WTC11 (cell line): ENCODE measurements at regions not wholly inside any gene's neighbourhood (a gene's known extent, or its start where the extent isn't known, plus 50 kb on each side); places are given as distances from the start of the nearest gene placed in this dataset.
"Not testable (repeated sequence)": the region's sequence is repeated elsewhere in the genome, so short reads cannot be mapped to it uniquely, and the experiment has no call there.

ENCODE experiments used
- ATAC-seq: fragments of 200-7000 bp; cut with Tn5 transposase; 2 replicates; pipeline ENCODE4 v1.10.0; 2021; ENCODE audit warnings: mild to moderate bottlenecking, moderate library complexity
- CTCF ChIA-PET: fragments of 300-600 bp; sonication (Branson Sonifier 250); formaldehyde crosslinking; loops from one replicate; lab custom pipeline; 2021; ENCODE audit warnings: antibody characterized with exemption; lab: Charles Lee
- POLR2A ChIA-PET: fragments of 350-600 bp; sonication (Branson Sonifier 250); formaldehyde crosslinking; loops from one replicate; lab custom pipeline; 2021; ENCODE audit warnings: antibody characterized with exemption; lab: Charles Lee
- DNase-seq: peaks from one replicate; pipeline ENCODE4 v3.0.0; 2021; ENCODE audit warnings: low spot score
- H3K27ac Mint-ChIP-seq: 2 replicates; pipeline ENCODE4 v1.8.0; 2021; ENCODE audit warnings: mixed read lengths
- H3K27me3 Mint-ChIP-seq: 2 replicates; pipeline ENCODE4 v1.8.0; 2021; ENCODE audit warnings: low read depth, mild to moderate bottlenecking, moderate library complexity, mixed read lengths
- H3K36me3 Mint-ChIP-seq: 2 replicates; pipeline ENCODE4 v1.8.0; 2021; ENCODE audit warnings: mixed read lengths
- H3K4me1 Mint-ChIP-seq: 2 replicates; pipeline ENCODE4 v1.8.0; 2022; ENCODE audit warnings: mixed read lengths
- H3K4me3 Mint-ChIP-seq: 2 replicates; pipeline ENCODE4 v1.8.0; 2021; ENCODE audit warnings: mild to moderate bottlenecking, moderate library complexity, mixed read lengths
- H3K9me3 Mint-ChIP-seq: 2 replicates; pipeline ENCODE4 v1.8.0; 2021; ENCODE audit warnings: mixed read lengths
- ATF3 ChIP-seq: sonication (generic); formaldehyde crosslinking; conservative IDR thresholded peaks from 2 replicates; pipeline ENCODE4 v1.8.1; 2022; ENCODE audit warnings: mild to moderate bottlenecking, missing genetic modification reagents
- CREM ChIP-seq: sonication (generic); formaldehyde crosslinking; IDR thresholded peaks from 2 replicates; pipeline ENCODE4 v1.8.1; 2022; ENCODE audit warnings: mild to moderate bottlenecking, missing genetic modification reagents, moderate library complexity
- CTCF ChIP-seq: fragments of 200-600 bp; IDR thresholded peaks from 2 replicates; pipeline ENCODE4 v1.8.0; 2022; ENCODE audit warnings: antibody characterized with exemption
- ETV6 ChIP-seq: sonication (generic); formaldehyde crosslinking; IDR thresholded peaks from 2 replicates; pipeline ENCODE4 v1.8.1; 2022; ENCODE audit warnings: mild to moderate bottlenecking, missing genetic modification reagents
- JUN ChIP-seq: sonication (generic); formaldehyde crosslinking; IDR thresholded peaks from 2 replicates; pipeline ENCODE4 v1.8.0; 2023; ENCODE audit warnings: mild to moderate bottlenecking, missing genetic modification reagents
- MLX ChIP-seq: sonication (generic); formaldehyde crosslinking; IDR thresholded peaks from 2 replicates; pipeline ENCODE4 v1.8.1; 2023; ENCODE audit warnings: mild to moderate bottlenecking, missing genetic modification reagents, moderate library complexity
- NFATC4 ChIP-seq: fragments of 250-450 bp; sonication (Bioruptor Pico); IDR thresholded peaks from 2 replicates; pipeline ENCODE4 v1.9.0; 2021; ENCODE audit warnings: mild to moderate bottlenecking
- NFYB ChIP-seq: sonication (generic); formaldehyde crosslinking; conservative IDR thresholded peaks from 2 replicates; pipeline ENCODE4 v1.8.0; 2022; ENCODE audit warnings: low read depth, missing genetic modification reagents
- NR3C1 ChIP-seq: sonication (generic); formaldehyde crosslinking; conservative IDR thresholded peaks from 2 replicates; pipeline ENCODE4 v1.8.1; 2023; ENCODE audit warnings: low read depth, mild to moderate bottlenecking, missing genetic modification reagents
- RELA ChIP-seq: sonication (generic); formaldehyde crosslinking; IDR thresholded peaks from 2 replicates; pipeline ENCODE4 v1.8.1; 2022; ENCODE audit warnings: missing genetic modification reagents, mild to moderate bottlenecking, borderline replicate concordance
- TEAD4 ChIP-seq: sonication (generic); formaldehyde crosslinking; IDR thresholded peaks from 2 replicates; pipeline ENCODE4 v1.8.0; 2022; ENCODE audit warnings: mild to moderate bottlenecking, missing genetic modification reagents
- USF1 ChIP-seq: sonication (generic); formaldehyde crosslinking; IDR thresholded peaks from 2 replicates; pipeline ENCODE4 v1.8.0; 2022; ENCODE audit warnings: mild to moderate bottlenecking, missing genetic modification reagents
- ZNF232 ChIP-seq: sonication (generic); formaldehyde crosslinking; IDR thresholded peaks from 2 replicates; pipeline ENCODE4 v1.8.0; 2022; ENCODE audit warnings: mild to moderate bottlenecking, missing genetic modification reagents
- ZNF263 ChIP-seq: sonication (generic); formaldehyde crosslinking; IDR thresholded peaks from 2 replicates; pipeline ENCODE4 v1.8.1; 2022; ENCODE audit warnings: low read depth, mild to moderate bottlenecking, moderate library complexity, missing genetic modification reagents
- ZNF671 ChIP-seq: fragments of 250-450 bp; sonication (Bioruptor Pico); IDR thresholded peaks from 2 replicates; pipeline ENCODE4 v1.8.0; 2021; ENCODE audit warnings: mild to moderate bottlenecking
- TF ChIP-seq, protein P1 (sequence below): sonication (generic); formaldehyde crosslinking; IDR thresholded peaks from 2 replicates; pipeline ENCODE4 v1.8.1; 2023; ENCODE audit warnings: mild to moderate bottlenecking, missing genetic modification reagents
- TF ChIP-seq, protein P2 (sequence below): sonication (generic); formaldehyde crosslinking; IDR thresholded peaks from 2 replicates; pipeline ENCODE4 v1.8.0; 2023; ENCODE audit warnings: mild to moderate bottlenecking, missing genetic modification reagents
- TF ChIP-seq, protein P3 (sequence below): sonication (generic); formaldehyde crosslinking; IDR thresholded peaks from 2 replicates; pipeline ENCODE4 v1.8.1; 2023; ENCODE audit warnings: mild to moderate bottlenecking, missing genetic modification reagents

DNA sequence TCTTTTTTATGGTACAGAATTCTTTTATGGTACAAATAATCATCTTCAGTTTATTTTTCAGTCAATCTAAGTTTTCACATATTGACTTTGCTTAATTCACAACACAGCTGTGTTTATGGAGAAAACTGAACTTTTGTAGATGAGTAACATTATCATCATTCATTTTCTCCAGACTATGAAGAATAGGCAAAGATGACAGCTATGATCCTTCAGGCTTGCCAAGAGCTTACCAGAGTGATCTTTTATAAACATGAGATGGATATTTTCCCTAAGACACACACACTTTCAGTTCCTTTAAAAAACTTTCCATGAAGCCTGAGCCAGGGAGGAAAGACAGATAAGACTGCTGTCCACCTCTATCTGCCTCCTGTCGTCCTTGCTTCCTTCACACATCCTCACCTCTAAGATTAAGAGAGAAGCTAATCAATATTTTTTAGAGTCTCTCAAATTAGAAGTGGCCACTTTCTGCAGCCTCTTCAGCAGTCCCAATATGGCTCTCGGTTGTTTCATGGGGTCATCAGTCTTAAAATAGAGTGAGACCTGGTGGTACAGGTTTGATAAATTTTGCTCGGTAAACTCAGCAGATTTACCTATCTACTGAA is 108.1 kb upstream of the SLC27A6 start:
- POLR2A ChIA-PET = no interaction called here
- Mint-ChIP-seq H3K27ac (no peak overlapping the region), H3K4me1 (no peaks in the 10 kb centered on the region), H3K36me3 (peaks cover 21% of the 10 kb centered on the region), H3K9me3 (peaks cover 33% of the 10 kb centered on the region), H3K4me3 (no peak overlapping the region), H3K27me3 (no peaks in the 10 kb centered on the region)
- DNase-seq = no peak
- CTCF ChIA-PET = no interaction called here
- ATAC-seq = no peak
- TF ChIP-seq NFYB (CRISPR knock-in tag) (no peak), USF1 (no peak), CREM (no peak), ZNF263 (CRISPR knock-in tag) (no peak), RELA (CRISPR knock-in tag) (no peak), JUN (no peak), CTCF (no peak), ZNF671 (no peak), NR3C1 (CRISPR knock-in tag) (no peak), ATF3 (no peak), ZNF232 (CRISPR knock-in tag) (no peak), TEAD4 (CRISPR knock-in tag) (no peak)
- TF ChIP-seq, protein P1, sequence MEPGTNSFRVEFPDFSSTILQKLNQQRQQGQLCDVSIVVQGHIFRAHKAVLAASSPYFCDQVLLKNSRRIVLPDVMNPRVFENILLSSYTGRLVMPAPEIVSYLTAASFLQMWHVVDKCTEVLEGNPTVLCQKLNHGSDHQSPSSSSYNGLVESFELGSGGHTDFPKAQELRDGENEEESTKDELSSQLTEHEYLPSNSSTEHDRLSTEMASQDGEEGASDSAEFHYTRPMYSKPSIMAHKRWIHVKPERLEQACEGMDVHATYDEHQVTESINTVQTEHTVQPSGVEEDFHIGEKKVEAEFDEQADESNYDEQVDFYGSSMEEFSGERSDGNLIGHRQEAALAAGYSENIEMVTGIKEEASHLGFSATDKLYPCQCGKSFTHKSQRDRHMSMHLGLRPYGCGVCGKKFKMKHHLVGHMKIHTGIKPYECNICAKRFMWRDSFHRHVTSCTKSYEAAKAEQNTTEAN (CRISPR knock-in tag) = no peak

DNA sequence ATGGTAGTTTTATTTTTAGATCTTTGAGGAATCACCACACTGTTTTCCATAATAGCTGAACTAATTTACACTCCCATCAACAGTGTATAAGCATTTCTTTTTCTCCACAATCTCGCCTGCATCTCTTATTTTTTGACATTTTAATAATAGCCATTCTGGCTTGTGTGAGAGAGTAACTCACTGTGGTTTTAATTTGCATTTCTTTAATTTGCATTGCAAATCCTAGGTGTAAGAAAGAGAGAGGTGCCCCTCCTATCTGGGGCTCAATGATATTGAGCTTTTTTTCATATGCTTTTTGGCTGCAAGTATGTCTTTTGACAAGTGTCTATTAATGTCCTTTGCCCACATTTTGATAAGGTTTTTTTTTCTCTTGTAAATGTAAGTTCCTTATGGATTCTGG is 106.3 kb upstream of the SLC27A6 start:
- POLR2A ChIA-PET = no interaction called here

GRCh38 chr5:128861155-128861554 is 104.1 kb upstream of the SLC27A6 start:
- DNase-seq, H3K27me3 Mint-ChIP-seq, POLR2A ChIA-PET, H3K27ac Mint-ChIP-seq, H3K4me3 Mint-ChIP-seq, H3K4me1 Mint-ChIP-seq, CTCF ChIA-PET, ATAC-seq: not testable (repeated sequence)
- Mint-ChIP-seq H3K36me3 (peaks cover 21% of the 10 kb centered on the region), H3K9me3 (peaks cover 32% of the 10 kb centered on the region)

More for the DNA sequence above, 106.3 kb upstream of the SLC27A6 start:
- CTCF ChIA-PET = no interaction called here
- peaks cover 21% of the 10 kb centered on the region for H3K36me3 Mint-ChIP-seq
- no peak for TF ChIP-seq MLX (CRISPR knock-in tag)
- TF ChIP-seq, protein P2, sequence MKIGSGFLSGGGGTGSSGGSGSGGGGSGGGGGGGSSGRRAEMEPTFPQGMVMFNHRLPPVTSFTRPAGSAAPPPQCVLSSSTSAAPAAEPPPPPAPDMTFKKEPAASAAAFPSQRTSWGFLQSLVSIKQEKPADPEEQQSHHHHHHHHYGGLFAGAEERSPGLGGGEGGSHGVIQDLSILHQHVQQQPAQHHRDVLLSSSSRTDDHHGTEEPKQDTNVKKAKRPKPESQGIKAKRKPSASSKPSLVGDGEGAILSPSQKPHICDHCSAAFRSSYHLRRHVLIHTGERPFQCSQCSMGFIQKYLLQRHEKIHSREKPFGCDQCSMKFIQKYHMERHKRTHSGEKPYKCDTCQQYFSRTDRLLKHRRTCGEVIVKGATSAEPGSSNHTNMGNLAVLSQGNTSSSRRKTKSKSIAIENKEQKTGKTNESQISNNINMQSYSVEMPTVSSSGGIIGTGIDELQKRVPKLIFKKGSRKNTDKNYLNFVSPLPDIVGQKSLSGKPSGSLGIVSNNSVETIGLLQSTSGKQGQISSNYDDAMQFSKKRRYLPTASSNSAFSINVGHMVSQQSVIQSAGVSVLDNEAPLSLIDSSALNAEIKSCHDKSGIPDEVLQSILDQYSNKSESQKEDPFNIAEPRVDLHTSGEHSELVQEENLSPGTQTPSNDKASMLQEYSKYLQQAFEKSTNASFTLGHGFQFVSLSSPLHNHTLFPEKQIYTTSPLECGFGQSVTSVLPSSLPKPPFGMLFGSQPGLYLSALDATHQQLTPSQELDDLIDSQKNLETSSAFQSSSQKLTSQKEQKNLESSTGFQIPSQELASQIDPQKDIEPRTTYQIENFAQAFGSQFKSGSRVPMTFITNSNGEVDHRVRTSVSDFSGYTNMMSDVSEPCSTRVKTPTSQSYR (CRISPR knock-in tag) = no peak
- TF ChIP-seq NFATC4 (CRISPR knock-in tag) = no peak
- TF ChIP-seq, protein P3, sequence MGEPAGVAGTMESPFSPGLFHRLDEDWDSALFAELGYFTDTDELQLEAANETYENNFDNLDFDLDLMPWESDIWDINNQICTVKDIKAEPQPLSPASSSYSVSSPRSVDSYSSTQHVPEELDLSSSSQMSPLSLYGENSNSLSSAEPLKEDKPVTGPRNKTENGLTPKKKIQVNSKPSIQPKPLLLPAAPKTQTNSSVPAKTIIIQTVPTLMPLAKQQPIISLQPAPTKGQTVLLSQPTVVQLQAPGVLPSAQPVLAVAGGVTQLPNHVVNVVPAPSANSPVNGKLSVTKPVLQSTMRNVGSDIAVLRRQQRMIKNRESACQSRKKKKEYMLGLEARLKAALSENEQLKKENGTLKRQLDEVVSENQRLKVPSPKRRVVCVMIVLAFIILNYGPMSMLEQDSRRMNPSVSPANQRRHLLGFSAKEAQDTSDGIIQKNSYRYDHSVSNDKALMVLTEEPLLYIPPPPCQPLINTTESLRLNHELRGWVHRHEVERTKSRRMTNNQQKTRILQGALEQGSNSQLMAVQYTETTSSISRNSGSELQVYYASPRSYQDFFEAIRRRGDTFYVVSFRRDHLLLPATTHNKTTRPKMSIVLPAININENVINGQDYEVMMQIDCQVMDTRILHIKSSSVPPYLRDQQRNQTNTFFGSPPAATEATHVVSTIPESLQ (CRISPR knock-in tag) = no peak
- no peak for TF ChIP-seq ETV6 (CRISPR knock-in tag)
- TF ChIP-seq, all 79 proteins: peak for 0
- Mint-ChIP-seq H3K27me3 (no peaks in the 10 kb centered on the region), H3K9me3 (peaks cover 32% of the 10 kb centered on the region), H3K4me3 (no peak overlapping the region), H3K4me1 (no peaks in the 10 kb centered on the region), H3K27ac (no peak overlapping the region)
- DNase-seq (no peak), ATAC-seq (no peak)
